Smooth muscle cell (in vitro differentiated cells): ENCODE measurements at regions not wholly inside any gene's neighbourhood (a gene's known extent, or its start where the extent isn't known, plus 50 kb on each side); places are given as distances from the start of the nearest gene placed in this dataset.

ENCODE experiments used
- DNase-seq: peaks from one replicate; lab custom pipeline; 2025; ENCODE audit not compliant: unreplicated experiment; lab: John Stamatoyannopoulos, UW
- H2AFZ ChIP-seq: fragments of 200-600 bp; sonication (generic); 2 replicates; pipeline ENCODE4 v1.6.0; 2016; ENCODE audit warnings: antibody characterized with exemption, low read depth, mild to moderate bottlenecking
- H3F3A ChIP-seq: fragments of 200-600 bp; sonication (generic); 2 replicates; pipeline ENCODE4 v1.6.0; 2017; ENCODE audit warnings: antibody characterized with exemption, low read depth
- H3K27ac ChIP-seq: fragments of 200-600 bp; sonication (generic); 2 replicates; pipeline ENCODE4 v1.5.1; 2016; ENCODE audit warnings: low read depth, mild to moderate bottlenecking
- H3K27me3 ChIP-seq: fragments of 200-600 bp; sonication (generic); 2 replicates; pipeline ENCODE4 v1.6.1; 2016; ENCODE audit warnings: low read depth, mild to moderate bottlenecking
- H3K36me3 ChIP-seq: fragments of 200-600 bp; sonication (generic); 2 replicates; pipeline ENCODE4 v1.5.1; 2016; ENCODE audit warnings: low read depth
- H3K4me1 ChIP-seq: fragments of 200-600 bp; sonication (generic); 2 replicates; pipeline ENCODE4 v1.5.1; 2016; ENCODE audit warnings: low read depth
- H3K4me2 ChIP-seq: fragments of 200-600 bp; sonication (generic); 2 replicates; pipeline ENCODE4 v1.6.0; 2016; ENCODE audit warnings: mild to moderate bottlenecking
- H3K4me3 ChIP-seq: fragments of 200-600 bp; sonication (generic); 2 replicates; pipeline ENCODE4 v1.5.1; 2016; ENCODE audit warnings: mild to moderate bottlenecking
- H3K79me2 ChIP-seq: fragments of 200-600 bp; sonication (generic); 2 replicates; pipeline ENCODE4 v1.6.0; 2016; ENCODE audit warnings: low read depth, mild to moderate bottlenecking
- H3K9ac ChIP-seq: fragments of 200-600 bp; sonication (generic); 2 replicates; pipeline ENCODE4 v1.6.0; 2016; ENCODE audit warnings: low read depth
- H3K9me3 ChIP-seq: fragments of 200-600 bp; sonication (generic); replicated peaks from 2 replicates; pipeline ENCODE4 v1.5.1; 2016; ENCODE audit warnings: low read depth
- H4K20me1 ChIP-seq: fragments of 200-600 bp; sonication (generic); 2 replicates; pipeline ENCODE4 v1.6.0; 2016; ENCODE audit warnings: low read depth
- WGBS: methylation state at CpG from one replicate; pipeline ENCODE4 v1.1.7; 2016; ENCODE audit warnings: low lambda C conversion rate; 5-methylcytosine and 5-hydroxymethylcytosine counted together
- TF ChIP-seq, protein P1 (sequence below): fragments of 200-600 bp; sonication (generic); IDR thresholded peaks from 2 replicates; pipeline ENCODE4 v1.5.1; 2017; ENCODE audit warnings: borderline replicate concordance, mild to moderate bottlenecking, antibody characterized with exemption; ENCODE audit not compliant: insufficient read depth, poor library complexity, severe bottlenecking

DNA sequence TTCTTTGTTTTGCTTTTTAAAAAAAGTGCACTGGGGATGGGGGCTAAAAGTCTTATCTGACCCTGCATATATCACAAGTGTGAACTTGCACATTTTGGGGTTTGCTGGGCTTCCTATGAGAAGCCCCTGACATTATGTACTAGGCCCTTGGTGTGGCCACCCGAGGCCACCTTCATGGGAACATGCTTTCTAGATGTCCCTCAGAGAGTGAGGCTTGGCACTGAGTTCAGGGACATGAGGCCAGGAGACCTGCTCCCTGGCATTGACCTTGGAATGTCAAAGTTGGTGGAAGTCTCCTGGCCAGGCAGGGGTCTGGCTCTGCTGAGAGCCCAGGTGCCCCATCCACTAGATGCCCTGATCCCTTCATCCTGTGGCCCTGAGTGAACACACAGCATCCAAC is 536.2 kb downstream of the TCERG1L start:
- Histone ChIP-seq H3K36me3 (no peaks in the 10 kb centered on the region), H3K4me1 (no peaks in the 10 kb centered on the region), H2AFZ (no peak overlapping the region), H3K79me2 (no peaks in the 10 kb centered on the region), H3K4me3 (no peak overlapping the region), H3K27ac (no peak overlapping the region), H3K27me3 (no peaks in the 10 kb centered on the region), H3K4me2 (no peak overlapping the region), H3K9me3 (no peaks in the 10 kb centered on the region), H3F3A (no peaks in the 10 kb centered on the region), H4K20me1 (no peaks in the 10 kb centered on the region), H3K9ac (no peak overlapping the region)
- TF ChIP-seq, protein P1, sequence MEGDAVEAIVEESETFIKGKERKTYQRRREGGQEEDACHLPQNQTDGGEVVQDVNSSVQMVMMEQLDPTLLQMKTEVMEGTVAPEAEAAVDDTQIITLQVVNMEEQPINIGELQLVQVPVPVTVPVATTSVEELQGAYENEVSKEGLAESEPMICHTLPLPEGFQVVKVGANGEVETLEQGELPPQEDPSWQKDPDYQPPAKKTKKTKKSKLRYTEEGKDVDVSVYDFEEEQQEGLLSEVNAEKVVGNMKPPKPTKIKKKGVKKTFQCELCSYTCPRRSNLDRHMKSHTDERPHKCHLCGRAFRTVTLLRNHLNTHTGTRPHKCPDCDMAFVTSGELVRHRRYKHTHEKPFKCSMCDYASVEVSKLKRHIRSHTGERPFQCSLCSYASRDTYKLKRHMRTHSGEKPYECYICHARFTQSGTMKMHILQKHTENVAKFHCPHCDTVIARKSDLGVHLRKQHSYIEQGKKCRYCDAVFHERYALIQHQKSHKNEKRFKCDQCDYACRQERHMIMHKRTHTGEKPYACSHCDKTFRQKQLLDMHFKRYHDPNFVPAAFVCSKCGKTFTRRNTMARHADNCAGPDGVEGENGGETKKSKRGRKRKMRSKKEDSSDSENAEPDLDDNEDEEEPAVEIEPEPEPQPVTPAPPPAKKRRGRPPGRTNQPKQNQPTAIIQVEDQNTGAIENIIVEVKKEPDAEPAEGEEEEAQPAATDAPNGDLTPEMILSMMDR: no peak
- 82% methylated on average over 1 of the region's 1 CpG for WGBS
- DNase-seq: no peak

DNA sequence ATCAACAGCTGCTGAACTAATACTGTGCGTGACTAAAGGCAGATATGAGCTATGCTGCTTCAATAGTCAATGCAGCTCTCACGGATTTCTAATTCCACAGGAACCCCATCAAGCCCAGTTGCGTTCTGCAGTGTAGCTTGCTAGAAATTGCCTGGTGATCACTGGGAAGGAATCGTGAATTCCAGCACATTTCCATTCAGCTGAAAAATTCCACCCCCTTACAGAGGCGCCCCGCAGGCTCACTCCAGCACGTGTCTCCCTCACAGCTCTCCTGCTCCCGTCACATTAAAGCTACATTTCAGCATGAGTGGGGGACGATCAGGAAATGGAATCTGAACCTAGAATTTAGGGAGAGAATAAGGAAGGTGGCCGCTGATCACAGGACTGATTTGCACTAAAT is 534.8 kb downstream of the TCERG1L start:
- Histone ChIP-seq H3K4me2 (no peak overlapping the region), H3K79me2 (no peaks in the 10 kb centered on the region), H3K27ac (no peak overlapping the region), H4K20me1 (no peaks in the 10 kb centered on the region), H2AFZ (no peak overlapping the region), H3F3A (no peaks in the 10 kb centered on the region), H3K36me3 (no peaks in the 10 kb centered on the region), H3K4me3 (no peak overlapping the region), H3K9ac (no peak overlapping the region), H3K4me1 (no peaks in the 10 kb centered on the region), H3K27me3 (no peaks in the 10 kb centered on the region), H3K9me3 (no peaks in the 10 kb centered on the region)
- no peak for DNase-seq
- TF ChIP-seq, protein P1: no peak
- 87% methylated on average over 10 of the region's 10 CpGs for WGBS

DNA sequence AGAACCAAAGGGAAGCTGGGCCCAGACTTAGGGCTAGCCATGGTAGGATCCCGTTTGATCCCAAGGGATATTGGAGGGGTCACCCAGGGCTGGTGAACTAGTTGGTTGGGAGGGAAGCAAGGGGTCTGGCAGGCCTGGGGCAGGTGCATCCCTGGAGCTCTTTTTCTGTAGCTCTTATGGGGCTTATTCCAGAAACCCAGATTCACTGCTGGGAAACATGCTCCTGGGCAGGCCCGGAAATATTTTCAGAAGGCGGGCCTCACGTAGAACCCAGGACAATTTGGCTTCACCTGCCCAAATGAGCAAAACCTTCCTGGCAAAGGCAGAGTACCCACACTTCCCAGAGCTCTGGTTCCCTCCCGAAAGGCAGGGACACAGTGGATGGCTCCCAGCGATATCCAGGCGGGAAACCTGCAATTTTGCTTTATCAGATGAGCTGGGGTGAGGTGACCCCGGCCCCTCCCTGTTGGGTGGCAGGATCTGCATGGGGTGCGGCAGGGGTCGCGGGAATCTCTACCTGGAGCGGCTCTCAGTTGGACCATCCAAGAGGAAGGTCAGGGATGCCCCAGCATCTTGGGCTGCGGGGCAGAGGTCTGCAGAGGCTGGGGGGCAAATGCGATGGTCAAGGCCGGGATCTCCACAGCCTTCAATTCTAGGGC is 533.9 kb downstream of the TCERG1L start:
- Histone ChIP-seq H3K9me3 (no peaks in the 10 kb centered on the region), H3K4me2 (no peak overlapping the region), H3K27ac (no peak overlapping the region), H3K4me3 (no peak overlapping the region), H3K9ac (no peak overlapping the region), H3K36me3 (no peaks in the 10 kb centered on the region), H3F3A (no peaks in the 10 kb centered on the region), H2AFZ (no peak overlapping the region), H3K27me3 (no peaks in the 10 kb centered on the region), H3K79me2 (no peaks in the 10 kb centered on the region), H3K4me1 (no peaks in the 10 kb centered on the region), H4K20me1 (no peaks in the 10 kb centered on the region)
- no peak for DNase-seq
- TF ChIP-seq, protein P1: no peak
- 83% methylated on average over 15 of the region's 15 CpGs for WGBS

DNA sequence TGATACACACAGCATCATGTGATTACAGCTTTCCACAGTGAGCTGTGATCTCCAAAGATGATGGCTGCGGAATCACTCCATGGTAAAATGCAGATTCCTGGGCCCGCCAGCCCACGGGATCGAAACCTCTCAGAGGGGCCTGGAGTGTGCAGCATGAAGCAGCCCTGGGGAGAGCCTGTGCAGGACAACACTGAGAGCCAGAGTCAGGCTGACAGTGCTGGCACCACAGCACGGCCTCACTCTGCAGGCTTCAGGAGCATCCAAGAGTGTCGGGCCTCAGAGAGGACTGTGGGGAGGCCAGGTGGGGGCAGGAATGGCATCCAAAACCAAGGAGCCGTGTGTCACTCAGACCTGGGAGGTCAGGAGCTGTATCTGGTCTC is 533.4 kb downstream of the TCERG1L start:
- no peaks in the 10 kb centered on the region for H3K79me2 ChIP-seq
- no peak for DNase-seq
- H3K9me3 ChIP-seq: no peaks in the 10 kb centered on the region
- TF ChIP-seq, protein P1: no peak
- H4K20me1 ChIP-seq: no peaks in the 10 kb centered on the region
- H3K27ac ChIP-seq: no peak overlapping the region
- no peak overlapping the region for H3K9ac ChIP-seq
- no peak overlapping the region for H3K4me2 ChIP-seq
- H3K4me1 ChIP-seq: no peaks in the 10 kb centered on the region
- H3K36me3 ChIP-seq: no peaks in the 10 kb centered on the region
- no peak overlapping the region for H3K4me3 ChIP-seq
- no peaks in the 10 kb centered on the region for H3K27me3 ChIP-seq
- H2AFZ ChIP-seq: no peak overlapping the region
- WGBS: 86% methylated on average over 7 of the region's 7 CpGs
- H3F3A ChIP-seq: no peaks in the 10 kb centered on the region
